ENCODE measurements at regions not wholly inside any gene's neighbourhood (a gene's known extent, or its start where the extent isn't known, plus 50 kb on each side); places are given as distances from the start of the nearest gene placed in this dataset.
A peak's percentile ranks its signal among the peaks of the same experiment; 100 is the strongest.

DNA sequence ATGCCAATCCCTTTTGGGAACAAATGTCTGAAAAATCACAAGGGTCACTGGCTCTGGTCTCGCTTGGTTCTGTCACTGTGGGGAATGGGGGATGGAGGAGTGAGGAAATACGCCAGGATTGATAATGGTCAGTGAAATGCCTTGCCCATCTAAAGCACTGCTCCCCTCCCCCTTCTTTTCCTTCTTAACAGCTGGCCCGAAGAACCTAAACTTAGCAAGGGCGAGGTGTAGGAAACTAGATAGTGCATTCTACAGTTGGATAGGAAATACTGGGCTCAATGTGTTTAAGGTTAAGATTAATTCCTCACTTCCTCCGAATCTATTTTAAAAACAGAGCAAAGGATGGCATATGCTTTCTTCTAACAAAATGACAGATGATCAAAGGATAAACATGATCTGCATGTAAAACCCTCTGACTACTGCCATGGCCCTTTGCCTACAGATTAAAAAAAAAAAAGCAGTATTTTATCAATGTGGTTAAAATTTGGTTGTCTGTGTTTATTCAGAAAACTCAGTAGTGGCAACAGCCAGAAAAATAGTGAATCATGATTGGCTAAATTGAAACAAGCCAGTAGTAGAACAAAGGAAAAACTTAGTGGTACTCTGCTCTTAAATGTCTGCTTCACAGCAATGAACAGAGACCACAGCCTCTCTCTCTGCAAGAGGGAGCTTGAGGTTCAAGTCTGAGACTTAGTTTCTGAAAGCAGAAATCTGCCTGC is 86.1 kb upstream of the VAV3 start:
- DNase-seq: no peak

- no peak for DNase-seq
These were observed 85.2 kb upstream of the VAV3 start for GRCh38 chr1:108050158-108050557.

DNA sequence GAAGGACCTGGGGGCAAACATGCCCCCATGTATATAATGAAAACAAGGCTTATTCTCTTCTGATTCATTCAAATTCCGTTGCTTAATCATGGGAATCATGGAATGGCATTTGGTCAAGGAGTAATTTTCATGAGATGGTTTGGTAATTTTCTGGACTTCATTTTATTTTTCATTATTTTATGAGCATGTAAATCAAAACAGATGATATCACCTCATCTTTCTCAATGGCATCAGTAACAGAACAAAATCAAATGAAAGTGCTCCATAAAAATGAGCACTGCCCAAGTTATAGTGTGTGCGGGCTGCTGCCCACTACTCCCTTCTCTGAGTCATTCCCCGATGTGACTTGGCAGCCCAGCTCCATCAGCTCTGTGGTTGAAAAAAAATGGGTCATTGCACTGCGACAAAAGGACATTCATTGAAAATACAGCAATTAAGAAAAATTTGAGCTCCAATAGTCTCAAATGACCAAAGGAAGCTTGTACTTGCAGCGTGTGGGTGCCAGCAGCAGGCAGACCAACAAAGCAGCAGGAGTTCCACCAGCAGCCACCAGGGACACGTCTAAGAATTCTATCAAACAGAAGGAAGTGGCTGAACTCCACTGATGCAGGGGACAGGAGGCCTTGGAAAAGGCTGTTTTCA is 84.3 kb upstream of the VAV3 start:
- DNase-seq: peak in 35 of 51 donors; percentile 2 to 69 (median 31)

GRCh38 chr1:108048301-108049177 is 83.6 kb upstream of the VAV3 start:
- DNase-seq: no peak

DNA sequence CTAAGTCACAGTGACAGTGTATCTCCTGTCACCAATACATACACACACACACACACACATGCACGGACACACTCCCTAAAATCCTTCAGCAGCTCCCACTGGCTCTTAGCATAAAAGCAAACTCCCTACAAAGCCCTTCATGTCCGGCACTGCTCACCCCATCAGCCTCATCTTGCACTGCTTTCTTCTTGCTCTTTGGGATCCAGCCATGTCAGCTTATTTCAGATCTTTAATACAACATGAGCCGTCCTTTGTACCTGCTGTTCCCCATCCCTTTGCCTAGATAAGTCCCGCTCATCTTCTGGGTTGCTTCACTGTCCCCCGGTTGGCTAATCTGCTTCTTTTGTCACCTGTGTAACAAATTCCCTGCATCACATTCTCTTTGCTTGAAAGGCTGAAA is 82.1 kb upstream of the VAV3 start:
- no peak for DNase-seq

DNA sequence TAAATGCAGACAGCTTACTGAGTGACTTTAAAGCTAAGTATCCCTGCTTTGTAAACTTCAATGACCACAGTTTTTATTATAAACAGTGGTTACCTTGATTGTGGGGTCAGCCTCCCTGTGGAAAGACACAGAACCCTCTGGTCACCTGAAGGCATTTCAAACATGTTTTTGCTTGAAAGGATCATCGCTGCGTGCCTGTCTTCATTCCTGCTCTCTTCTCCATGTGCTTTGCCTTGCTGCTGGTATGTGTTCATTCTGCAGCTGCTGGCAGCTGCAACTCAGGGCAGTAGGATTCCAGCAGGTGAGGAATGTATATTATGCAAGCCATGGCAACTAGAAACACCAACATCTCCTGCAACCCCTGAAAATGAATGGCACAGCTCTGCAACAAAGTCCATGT is 81.0 kb upstream of the VAV3 start:
- DNase-seq: no peak

DNA sequence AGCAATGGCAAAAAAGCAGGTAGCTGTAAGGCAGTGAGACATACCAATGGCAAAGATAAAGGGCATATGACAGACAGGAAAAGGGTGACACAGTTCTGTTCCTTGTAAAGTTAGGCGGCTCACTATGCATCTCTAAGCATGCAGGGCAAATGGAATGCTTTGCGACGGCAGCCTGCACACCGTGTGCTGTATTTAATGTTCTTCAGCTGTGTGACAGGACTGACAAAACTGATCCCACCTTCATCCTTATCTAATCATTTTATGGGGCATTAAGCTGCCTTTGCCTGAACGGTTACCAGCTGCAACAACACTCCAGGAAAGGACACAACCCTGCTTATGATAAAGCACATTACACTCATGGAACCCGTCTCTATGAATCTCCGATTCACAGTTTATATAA is 80.5 kb upstream of the VAV3 start:
- DNase-seq: no peak

DNA sequence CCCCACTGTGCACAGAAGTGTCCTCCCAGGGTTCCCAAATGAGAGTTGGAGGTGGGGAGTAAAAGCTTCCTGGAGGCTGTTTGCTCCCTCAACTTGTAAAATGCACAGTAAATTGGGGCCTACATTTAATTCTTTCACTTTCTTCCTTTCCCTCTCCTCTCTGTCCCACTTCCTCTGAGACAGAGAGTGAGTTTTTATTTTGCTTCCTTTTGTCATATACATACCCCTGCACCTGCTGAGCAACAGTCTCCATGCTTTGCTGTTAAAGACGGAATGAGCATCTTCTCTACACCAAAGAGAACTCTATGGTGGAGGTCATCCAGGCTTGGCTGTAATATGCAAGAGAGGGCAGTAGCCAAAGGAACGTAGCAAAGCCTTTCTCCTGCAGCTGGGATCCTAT is 79.3 kb upstream of the VAV3 start:
- no peak for DNase-seq

DNA sequence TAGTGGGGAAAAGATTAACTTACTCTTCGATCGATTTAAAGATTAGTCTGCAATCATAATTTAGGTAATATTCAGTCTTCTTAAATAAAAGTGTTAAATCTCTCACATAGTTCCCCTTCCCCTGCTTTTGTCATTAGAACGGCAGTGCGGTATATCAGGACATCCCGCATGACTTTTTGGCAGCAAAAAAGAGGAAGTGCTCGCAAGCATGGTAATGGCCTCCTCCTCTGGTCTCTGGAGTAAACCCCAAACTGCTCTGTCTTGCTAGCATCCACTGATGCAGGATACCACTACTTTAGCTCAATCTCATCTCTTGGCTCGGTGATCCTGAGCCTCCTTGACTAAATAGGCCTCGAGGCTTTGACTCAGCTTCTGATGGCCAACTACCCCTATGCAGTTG is 78.7 kb upstream of the VAV3 start:
- no peak for DNase-seq

- no peak for DNase-seq
These were observed 77.6 kb upstream of the VAV3 start for GRCh38 chr1:108042610-108043009.

DNA sequence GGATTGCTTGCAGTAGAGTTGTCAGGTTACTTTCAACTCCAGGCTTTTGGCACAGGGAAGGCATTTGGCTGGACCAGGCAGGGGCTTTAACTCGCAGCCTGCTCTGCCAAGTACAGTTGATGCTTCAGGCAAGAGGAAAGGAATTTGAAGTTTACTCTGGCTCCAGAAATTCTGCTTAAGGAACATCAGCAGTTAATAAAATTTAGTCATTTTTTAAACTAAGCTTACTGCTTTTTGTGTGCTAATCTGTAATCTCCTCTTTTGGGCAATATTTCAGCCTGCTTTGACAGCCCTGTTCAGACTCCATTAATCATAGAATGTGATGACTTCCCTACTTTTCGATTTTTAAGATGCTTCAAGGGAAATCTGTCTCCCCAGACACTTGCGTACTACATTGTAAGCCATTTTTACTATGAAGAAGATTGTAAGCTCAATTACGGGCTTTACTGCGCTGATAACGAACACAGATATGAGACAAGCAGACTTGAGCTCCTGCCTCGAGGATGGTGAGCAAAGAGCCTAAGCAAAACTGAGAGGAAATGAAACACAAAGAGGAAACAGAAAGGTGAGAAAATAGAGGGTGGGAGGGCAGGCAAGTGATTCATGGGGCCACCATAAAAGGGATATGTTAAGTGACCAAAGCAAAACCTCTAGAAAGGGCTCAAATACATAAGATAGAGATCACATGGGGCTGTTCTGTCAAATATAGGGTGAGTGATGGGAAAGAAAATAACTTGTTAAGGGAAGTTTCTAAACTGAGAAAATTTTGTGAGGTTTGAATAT is 76.6 kb upstream of the VAV3 start:
- DNase-seq: no peak

DNA sequence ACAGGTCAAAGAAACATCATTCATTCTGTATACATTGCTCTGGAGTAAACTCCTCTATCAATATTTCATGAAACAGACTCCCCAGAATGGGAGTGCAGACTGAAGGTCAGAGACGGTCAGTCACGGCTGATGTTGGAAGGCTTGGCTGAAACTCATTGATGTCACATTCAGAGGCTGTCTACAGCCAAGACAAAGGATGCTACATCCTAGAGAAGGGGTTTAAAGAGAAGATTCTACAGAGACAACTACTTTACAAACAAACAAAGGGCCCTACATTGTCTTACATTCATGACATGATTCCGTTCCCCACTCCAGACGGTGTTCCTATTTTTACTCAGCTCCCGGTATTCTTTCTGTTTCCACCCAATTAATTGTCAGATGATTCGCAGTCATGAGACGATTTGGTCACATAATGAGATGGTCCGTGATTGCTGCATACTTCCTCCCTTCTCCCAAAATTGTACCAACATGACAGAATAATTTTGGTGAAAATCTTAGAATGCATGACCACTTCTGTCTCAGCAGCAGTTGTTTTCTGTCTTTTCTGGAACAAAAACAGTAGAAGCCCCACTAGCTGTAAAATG is 73.8 kb upstream of the VAV3 start:
- DNase-seq: no peak

GRCh38 chr1:108036796-108037562 is 72.0 kb upstream of the VAV3 start:
- DNase-seq: no peak

- no peak for DNase-seq
These were observed 69.4 kb upstream of the VAV3 start for GRCh38 chr1:108034396-108034795.

DNA sequence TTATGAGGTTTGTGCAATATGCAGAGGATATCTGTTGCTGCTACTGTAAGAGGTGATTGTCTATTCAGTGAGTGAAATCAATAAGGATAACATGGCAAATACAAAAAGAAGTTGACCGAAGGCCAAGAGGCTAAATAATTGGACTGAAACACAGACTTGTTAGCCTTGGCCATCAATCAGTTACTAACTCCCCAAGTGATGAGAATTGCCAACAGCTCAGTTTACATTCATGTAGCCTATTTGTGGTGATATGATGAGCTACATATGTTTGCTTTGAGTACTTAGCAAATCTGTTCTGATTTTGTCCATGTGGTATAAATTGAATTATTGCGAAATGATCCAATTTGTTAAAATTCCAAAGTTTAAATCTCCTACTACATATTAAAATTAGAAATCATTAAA is 68.6 kb upstream of the VAV3 start:
- no peak for DNase-seq

GRCh38 chr1:108028841-108029388 is 63.9 kb upstream of the VAV3 start:
- DNase-seq: no peak

DNA sequence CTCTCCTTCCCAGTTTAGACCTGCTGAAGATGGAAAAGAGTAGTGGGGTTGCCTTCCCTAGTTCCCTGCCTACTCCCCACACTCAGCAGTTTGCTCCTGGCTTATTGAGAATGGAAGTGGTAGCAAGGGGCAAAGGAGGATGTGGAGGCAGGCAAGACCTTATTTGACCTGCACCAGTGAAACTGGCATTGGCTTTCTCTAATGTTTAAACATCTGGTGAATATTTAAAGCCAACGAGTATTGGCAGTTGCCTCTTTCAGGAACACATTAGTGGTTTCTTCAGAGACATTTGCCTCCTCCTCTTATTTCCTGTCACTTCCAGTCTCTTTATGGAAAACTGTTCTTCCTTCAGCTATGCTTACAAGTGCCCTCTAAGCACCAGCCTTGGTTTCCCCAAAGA is 62.4 kb upstream of the VAV3 start:
- no peak for DNase-seq

- DNase-seq: no peak
These were observed 52.7 kb upstream of the VAV3 start for GRCh38 chr1:108017698-108018097.

DNA sequence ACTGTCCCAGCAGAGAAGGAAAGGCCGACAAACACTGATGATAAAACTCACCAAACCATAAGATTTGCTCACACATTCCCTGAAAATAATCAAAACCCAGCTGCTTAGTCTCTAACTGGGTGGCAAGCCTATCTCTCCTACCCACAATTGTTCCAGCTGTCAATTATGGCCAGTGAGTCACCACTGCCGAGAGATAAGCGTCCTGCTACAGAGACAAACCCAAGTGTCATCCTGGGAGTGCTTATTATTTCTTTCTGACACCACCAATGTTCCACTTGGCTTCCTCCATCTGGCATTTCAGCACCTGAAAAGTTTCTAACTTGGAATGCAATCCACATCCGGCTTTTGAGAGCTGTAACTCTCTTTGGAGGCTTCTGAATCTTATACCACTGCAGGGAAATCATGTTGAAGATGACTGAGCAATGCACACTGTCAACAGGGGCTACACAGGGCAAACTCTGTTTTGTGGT is 51.5 kb upstream of the VAV3 start:
- no peak for DNase-seq
